IMR-90 (cell line): ENCODE measurements at regions not wholly inside any gene's neighbourhood (a gene's known extent, or its start where the extent isn't known, plus 50 kb on each side); places are given as distances from the start of the nearest gene placed in this dataset.

Experiments used
- ATAC-seq: fragments of 200-7000 bp; cut with Tn5 transposase; 2 replicates; pipeline ENCODE4 v1.9.1; 2020; ENCODE audit warnings: low read depth, mild to moderate bottlenecking, moderate library complexity
- BruUV-seq: library from RNA; stranded (reverse); fragments of 400-500 nt; replicated peaks from 2 replicates; lab custom pipeline; 2021; lab: Mats Ljungman, UMichigan
- CTCF ChIA-PET: fragments of 300-600 bp; formaldehyde crosslinking; extraction: SDS; loops from one replicate; lab custom pipeline; 2021; ENCODE audit warnings: antibody characterized with exemption; lab: Yijun Ruan, JAX
- POLR2A ChIA-PET: fragments of 300-600 bp; sonication (Branson Sonifier 250); formaldehyde crosslinking; loops from one replicate; lab custom pipeline; 2022; ENCODE audit warnings: antibody characterized with exemption; ENCODE audit not compliant: unreplicated experiment; lab: Charles Lee
- DNase-seq: peaks from one replicate; pipeline ENCODE4 v3.0.0; 2013
- H2AFZ ChIP-seq: replicated peaks from 2 replicates; pipeline ENCODE3; 2013; ENCODE audit warnings: low read length, mild to moderate bottlenecking; ENCODE audit not compliant: poor library complexity
- H2AK5ac ChIP-seq: 2 replicates; pipeline ENCODE4 v1.6.1; 2013; ENCODE audit warnings: low read depth, low read length, inconsistent platforms
- H2AK9ac ChIP-seq: replicated peaks from 2 replicates; pipeline ENCODE3; 2013; ENCODE audit warnings: mild to moderate bottlenecking, low read depth, low read length, moderate library complexity; ENCODE audit not compliant: poor library complexity
- H2BK120ac ChIP-seq: 2 replicates; pipeline ENCODE4 v1.6.1; 2013; ENCODE audit warnings: low read depth, low read length, inconsistent platforms
- H2BK15ac ChIP-seq: 3 replicates; pipeline ENCODE4 v1.6.1; 2013; ENCODE audit warnings: low read depth, low read length, inconsistent platforms
- H2BK20ac ChIP-seq: 2 replicates; pipeline ENCODE4 v1.6.1; 2013; ENCODE audit warnings: low read depth, mild to moderate bottlenecking, inconsistent platforms, low read length, moderate library complexity
- H2BK5ac ChIP-seq: 2 replicates; pipeline ENCODE4 v1.6.1; 2013; ENCODE audit warnings: mild to moderate bottlenecking, low read depth, low read length, inconsistent platforms; ENCODE audit not compliant: poor library complexity, severe bottlenecking
- H3K14ac ChIP-seq: replicated peaks from 2 replicates; pipeline ENCODE4 v1.6.1; 2013; ENCODE audit warnings: low read depth, low read length, inconsistent platforms
- H3K18ac ChIP-seq: 2 replicates; pipeline ENCODE4 v1.6.1; 2013; ENCODE audit warnings: low read depth, low read length, control low read depth
- H3K23ac ChIP-seq: 2 replicates; pipeline ENCODE4 v1.6.1; 2013; ENCODE audit warnings: low read depth, low read length, inconsistent platforms
- H3K27ac ChIP-seq: 2 replicates; pipeline ENCODE4 v1.5.1; 2013; ENCODE audit warnings: mild to moderate bottlenecking, control low read depth, low read length; ENCODE audit not compliant: insufficient read depth
- H3K27me3 ChIP-seq: 2 replicates; pipeline ENCODE4 v1.6.1; 2013; ENCODE audit warnings: low read length; ENCODE audit not compliant: control insufficient read depth, insufficient read depth
- H3K36me3 ChIP-seq: 2 replicates; pipeline ENCODE4 v1.6.1; 2013; ENCODE audit warnings: low read length, mixed read lengths; ENCODE audit not compliant: control insufficient read depth, insufficient read depth
- H3K4ac ChIP-seq: 2 replicates; pipeline ENCODE4 v1.6.1; 2013; ENCODE audit warnings: low read depth, low read length, inconsistent platforms
- H3K4me1 ChIP-seq: 2 replicates; pipeline ENCODE4 v1.6.1; 2013; ENCODE audit warnings: low read length, mixed read lengths; ENCODE audit not compliant: control insufficient read depth, insufficient read depth
- H3K4me2 ChIP-seq: 2 replicates; pipeline ENCODE4 v1.6.1; 2013; ENCODE audit warnings: low read depth, mild to moderate bottlenecking, control low read depth, low read length, moderate library complexity
- H3K4me3 ChIP-seq: 2 replicates; pipeline ENCODE4 v1.5.1; 2013; ENCODE audit warnings: low read depth, mild to moderate bottlenecking, control low read depth, low read length, moderate library complexity; ENCODE audit not compliant: insufficient read depth
- H3K56ac ChIP-seq: 2 replicates; pipeline ENCODE4 v1.6.1; 2013; ENCODE audit warnings: low read length, inconsistent platforms; ENCODE audit not compliant: insufficient read depth; ENCODE audit errors: extremely low read depth
- H3K79me1 ChIP-seq, 2 experiments: 2 replicates each; pipeline ENCODE4 v1.6.1; 2013; ENCODE audit warnings: low read length in 2 of 2, inconsistent platforms in 1 of 2, low read depth in 1 of 2
- H3K9ac ChIP-seq: 2 replicates; pipeline ENCODE4 v1.6.1; 2013; ENCODE audit warnings: low read depth, low read length, control low read depth
- H3K9me1 ChIP-seq: 2 replicates; pipeline ENCODE4 v1.6.1; 2013; ENCODE audit warnings: low read length, inconsistent platforms; ENCODE audit not compliant: insufficient read depth
- H3K9me3 ChIP-seq: 2 replicates; pipeline ENCODE4 v1.6.1; 2013; ENCODE audit warnings: low read length; ENCODE audit not compliant: control insufficient read depth, insufficient read depth
- H4K20me1 ChIP-seq: 2 replicates; pipeline ENCODE4 v1.6.1; 2013; ENCODE audit warnings: low read length, inconsistent platforms; ENCODE audit not compliant: insufficient read depth
- H4K5ac ChIP-seq: 2 replicates; pipeline ENCODE4 v1.6.1; 2013; ENCODE audit warnings: mild to moderate bottlenecking, low read depth, low read length, control low read depth
- H4K8ac ChIP-seq, 2 experiments: 2 replicates each; pipeline ENCODE4 v1.6.1; 2013; ENCODE audit warnings: low read depth in 2 of 2, low read length in 2 of 2, control low read depth in 1 of 2, inconsistent platforms in 1 of 2
- H4K91ac ChIP-seq: 2 replicates; pipeline ENCODE4 v1.6.1; 2013; ENCODE audit warnings: low read depth, low read length, inconsistent platforms; ENCODE audit not compliant: insufficient read depth
- BHLHE40 ChIP-seq: fragments of 150-350 bp; IDR thresholded peaks from 2 replicates; pipeline ENCODE4 v1.6.1; 2016; ENCODE audit warnings: mild to moderate bottlenecking, low read depth, low read length
- CHD1 ChIP-seq: IDR thresholded peaks from 2 replicates; pipeline ENCODE4 v1.6.1; 2012; ENCODE audit warnings: low read depth, low read length, improper control_type of control experiment
- CTCF ChIP-seq: conservative IDR thresholded peaks from 2 replicates; pipeline ENCODE4 v1.5.1; 2012; ENCODE audit warnings: mild to moderate bottlenecking, low read depth, low read length, improper control_type of control experiment
- ELK1 ChIP-seq: fragments of 150-350 bp; IDR thresholded peaks from 2 replicates; pipeline ENCODE4 v1.6.1; 2016; ENCODE audit warnings: low read depth, mild to moderate bottlenecking, low read length, moderate library complexity, borderline replicate concordance
- FOS ChIP-seq: fragments of 150-350 bp; IDR thresholded peaks from 2 replicates; pipeline ENCODE4 v1.6.1; 2016; ENCODE audit warnings: low read depth, low read length
- MAFK ChIP-seq: IDR thresholded peaks from 2 replicates; pipeline ENCODE4 v1.6.1; 2012; ENCODE audit warnings: low read depth, low read length, improper control_type of control experiment
- MAZ ChIP-seq: IDR thresholded peaks from 2 replicates; pipeline ENCODE4 v1.6.1; 2012; ENCODE audit warnings: low read depth, mild to moderate bottlenecking, low read length, improper control_type of control experiment, moderate library complexity, borderline replicate concordance
- NFE2L2 ChIP-seq: fragments of 150-350 bp; IDR thresholded peaks from 2 replicates; pipeline ENCODE4 v1.6.1; 2016; ENCODE audit warnings: low read depth, mild to moderate bottlenecking, low read length
- POLR2A ChIP-seq: IDR thresholded peaks from 2 replicates; pipeline ENCODE4 v1.6.1; 2012; ENCODE audit warnings: mild to moderate bottlenecking, low read depth, low read length
- USF2 ChIP-seq: fragments of 150-350 bp; IDR thresholded peaks from 2 replicates; pipeline ENCODE4 v1.6.1; 2017; ENCODE audit warnings: mild to moderate bottlenecking, antibody characterized with exemption, low read length, low read depth
- WGBS, 2 experiments: methylation state at CpG; one replicate each; pipeline versions ENCODE4 v1.1.5 to v1.1.7; 2013; ENCODE audit warnings: missing lambda C conversion rate in 2 of 2; ENCODE audit not compliant: insufficient read length in 1 of 2; ENCODE audit errors: extremely low coverage in 2 of 2; 5-methylcytosine and 5-hydroxymethylcytosine counted together
- dilution Hi-C: fragments of 300-500 bp; cut with HindIII; formaldehyde crosslinking; loops from one replicate; pipeline ENCODE4 v1.14.3; 2018; ENCODE audit warnings: low sequenced_read_pairs; ENCODE audit not compliant: unreplicated experiment
- in situ Hi-C: fragments of 300-500 bp; cut with MboI; formaldehyde crosslinking; loops from 3 replicates; pipeline ENCODE4 v1.14.3; 2019; ENCODE audit warnings: low sequenced_read_pairs, inconsistent platforms, mixed read lengths
- intact Hi-C: fragments of 100-400 bp; cut with micrococcal nuclease; formaldehyde crosslinking; loops from 2 replicates; pipeline ENCODE4 v1.10.0; 2022

- CTCF ChIA-PET: no interaction called here
- no peak overlapping the region for H3K27ac ChIP-seq
- H2BK15ac ChIP-seq: no peak overlapping the region
- in situ Hi-C loops (no loop called here), dilution Hi-C loops (no loop called here), intact Hi-C loops (no loop called here)
- no peaks in the 10 kb centered on the region for H3K4me1 ChIP-seq
- TF ChIP-seq POLR2A (no peak), ELK1 (no peak), MAFK (no peak), BHLHE40 (no peak), FOS (no peak), CTCF (no peak), NFE2L2 (no peak), MAZ (no peak), CHD1 (no peak), USF2 (no peak)
- POLR2A ChIA-PET: no interaction called here
- no peak overlapping the region for H3K56ac ChIP-seq
- no peak overlapping the region for H2BK120ac ChIP-seq
- no peak overlapping the region for H2AK5ac ChIP-seq
- no peak overlapping the region for H2BK5ac ChIP-seq
- H3K36me3 ChIP-seq: no peaks in the 10 kb centered on the region
- WGBS, 2 experiments: no CpG with 5 or more reads among the region's 3 CpGs
- no peaks in the 10 kb centered on the region for H3K9me1 ChIP-seq
- H3K27me3 ChIP-seq: no peaks in the 10 kb centered on the region
- H4K20me1 ChIP-seq: no peaks in the 10 kb centered on the region; the same call in 1 of the 2 replicates
- no peak overlapping the region for H2BK20ac ChIP-seq
- no peak overlapping the region for H3K4me2 ChIP-seq
- H3K79me1 ChIP-seq: no peaks in the 10 kb centered on the region
- no peak overlapping the region for H3K14ac ChIP-seq
- H2AFZ ChIP-seq: no peak overlapping the region
- no peak overlapping the region for H3K18ac ChIP-seq
- no peak overlapping the region for H4K8ac ChIP-seq
- no peak overlapping the region for H3K23ac ChIP-seq
- H3K4ac ChIP-seq: no peak overlapping the region
- no peak overlapping the region for H4K91ac ChIP-seq
- ATAC-seq (no peak), DNase-seq (no peak)
- H4K5ac ChIP-seq: no peak overlapping the region
- H3K4me3 ChIP-seq: no peak overlapping the region
- no peak overlapping the region for H3K9ac ChIP-seq
- BruUV-seq: no TSS peak
- no peaks in the 10 kb centered on the region for H3K9me3 ChIP-seq
- no peak overlapping the region for H2AK9ac ChIP-seq
Observed at GRCh38 chr5:40353442-40353841, 326.3 kb upstream of the PTGER4 start.
